CD14-positive monocyte (primary cell): ENCODE measurements at regions not wholly inside any gene's neighbourhood (a gene's known extent, or its start where the extent isn't known, plus 50 kb on each side); places are given as distances from the start of the nearest gene placed in this dataset.
A peak's percentile ranks its signal among the peaks of the same experiment; 100 is the strongest.

Source experiments
- DNase-seq, 3 donors: peaks; one replicate each; pipeline ENCODE4 v3.0.0-alpha.2; 2011 to 2022
- H2AFZ ChIP-seq: 2 replicates; pipeline ENCODE4 v1.6.0; 2012; ENCODE audit warnings: mild to moderate bottlenecking, low read depth, low read length, inconsistent platforms; ENCODE audit not compliant: insufficient read depth, poor library complexity, severe bottlenecking
- H3K27ac ChIP-seq, 2 donors: 1 replicate in 1 of 2; 2 replicates in 1 of 2; pipeline ENCODE4 v1.5.1; 2012 to 2013; ENCODE audit warnings: low read length in 2 of 2, control low read depth in 1 of 2, inconsistent platforms in 1 of 2, low read depth in 1 of 2, mild to moderate bottlenecking in 1 of 2
- H3K27me3 ChIP-seq, 2 donors: one replicate each; pipeline versions ENCODE4 v1.6.0 to v1.6.1; 2011 to 2013; ENCODE audit warnings: low read length in 2 of 2; ENCODE audit not compliant: control insufficient read depth in 2 of 2, insufficient read depth in 2 of 2
- H3K36me3 ChIP-seq, 2 donors: replicated peaks in 1 of 2; 1 replicate in 1 of 2; 2 replicates in 1 of 2; pipeline versions ENCODE4 v1.5.1 to v1.6.1; 2012 to 2013; ENCODE audit warnings: low read length in 2 of 2, control low read depth in 1 of 2, inconsistent platforms in 1 of 2, mild to moderate bottlenecking in 1 of 2; ENCODE audit not compliant: insufficient read depth in 2 of 2, control insufficient read depth in 1 of 2
- H3K4me1 ChIP-seq, 2 donors: 1 replicate in 1 of 2; 2 replicates in 1 of 2; pipeline versions ENCODE4 v1.5.1 to v1.6.1; 2012 to 2013; ENCODE audit warnings: low read length in 2 of 2, control low read depth in 1 of 2, inconsistent platforms in 1 of 2, mild to moderate bottlenecking in 1 of 2, moderate library complexity in 1 of 2; ENCODE audit not compliant: insufficient read depth in 2 of 2, control insufficient read depth in 1 of 2
- H3K4me2 ChIP-seq: replicated peaks from 2 replicates; pipeline ENCODE3; 2012; ENCODE audit warnings: low read length, moderate library complexity, mild to moderate bottlenecking; ENCODE audit not compliant: poor library complexity, severe bottlenecking; ENCODE audit errors: extremely low read depth
- H3K4me3 ChIP-seq, 3 experiments: fragments of 200-600 bp in 1 of 3; sonication (generic) in 1 of 3; replicated peaks in 1 of 3; 1 replicate in 2 of 3; 2 replicates in 1 of 3; pipeline ENCODE4 v1.5.1; 2011 to 2013; ENCODE audit warnings: low read length in 3 of 3, mild to moderate bottlenecking in 3 of 3, control low read depth in 2 of 3, low read depth in 2 of 3, inconsistent platforms in 1 of 3, moderate library complexity in 1 of 3
- H3K79me2 ChIP-seq: 2 replicates; pipeline ENCODE4 v1.6.0; 2012; ENCODE audit warnings: mild to moderate bottlenecking, control low read depth, inconsistent platforms, low read length, moderate library complexity; ENCODE audit not compliant: insufficient read depth
- H3K9ac ChIP-seq: 2 replicates; pipeline ENCODE4 v1.6.0; 2017; ENCODE audit warnings: low read length, mild to moderate bottlenecking; ENCODE audit not compliant: insufficient read depth, poor library complexity, severe bottlenecking
- H3K9me3 ChIP-seq, 2 donors: replicated peaks in 1 of 2; 1 replicate in 1 of 2; 2 replicates in 1 of 2; pipeline versions ENCODE4 v1.5.1 to v1.6.1; 2012 to 2013; ENCODE audit warnings: low read length in 2 of 2, control low read depth in 1 of 2; ENCODE audit not compliant: control insufficient read depth in 1 of 2, insufficient read depth in 1 of 2
- H4K20me1 ChIP-seq: 2 replicates; pipeline ENCODE4 v1.6.0; 2012; ENCODE audit warnings: mild to moderate bottlenecking, low read length, control low read depth, moderate library complexity; ENCODE audit not compliant: insufficient read depth
- H3K27ac Mint-ChIP-seq, 7 donors: one replicate each; pipeline ENCODE4 v1.8.0; 2020; ENCODE audit warnings: mild to moderate bottlenecking in 7 of 7, mixed read lengths in 7 of 7, moderate library complexity in 6 of 7, inconsistent platforms in 2 of 7
- H3K27me3 Mint-ChIP-seq, 3 donors: one replicate each; pipeline ENCODE4 v1.8.0; 2021 to 2022; ENCODE audit warnings: low read depth in 3 of 3, mild to moderate bottlenecking in 3 of 3, mixed read lengths in 3 of 3, moderate library complexity in 3 of 3, inconsistent platforms in 1 of 3
- H3K36me3 Mint-ChIP-seq, 2 donors: one replicate each; pipeline ENCODE4 v1.8.0; 2020; ENCODE audit warnings: mixed read lengths in 2 of 2, inconsistent platforms in 1 of 2, mild to moderate bottlenecking in 1 of 2
- H3K4me1 Mint-ChIP-seq: one replicate; pipeline ENCODE4 v1.8.0; 2020; ENCODE audit warnings: mild to moderate bottlenecking, mixed read lengths
- H3K4me3 Mint-ChIP-seq, 2 donors: one replicate each; pipeline ENCODE4 v1.8.0; 2020; ENCODE audit warnings: mild to moderate bottlenecking in 2 of 2, mixed read lengths in 2 of 2, moderate library complexity in 1 of 2
- H3K9me3 Mint-ChIP-seq, 7 donors: one replicate each; pipeline ENCODE4 v1.8.0; 2020 to 2022; ENCODE audit warnings: mixed read lengths in 7 of 7, mild to moderate bottlenecking in 6 of 7, moderate library complexity in 6 of 7, inconsistent platforms in 2 of 7
- CTCF ChIP-seq: fragments of 200-600 bp; IDR thresholded peaks from one replicate; pipeline ENCODE4 v1.8.0; 2022; ENCODE audit warnings: antibody characterized with exemption, mild to moderate bottlenecking
- WGBS: methylation state at CpG from one replicate; pipeline ENCODE4 v1.1.5; 2013; ENCODE audit warnings: missing lambda C conversion rate; ENCODE audit not compliant: insufficient coverage; 5-methylcytosine and 5-hydroxymethylcytosine counted together
- intact Hi-C, 2 donors: fragments of 100-400 bp; cut with micrococcal nuclease; formaldehyde crosslinking; loops; one replicate each; pipeline versions ENCODE4 v1.15.0 to v1.15.1; 2023

- no peak overlapping the region for H2AFZ ChIP-seq
- no peaks in the 10 kb centered on the region for H3K27me3 ChIP-seq
- DNase-seq: no peak
- TF ChIP-seq CTCF: no peak
- no peak overlapping the region for H3K4me3 ChIP-seq
- H3K4me3 Mint-ChIP-seq: no peak overlapping the region
- peaks cover 0 to 5% (median 1%) of the 10 kb centered on the region in 7 donors for H3K9me3 Mint-ChIP-seq
- H3K27ac Mint-ChIP-seq: peak overlapping the region in 1 of 7 donors; percentile 62
- intact Hi-C loops: loop anchor here in 1 of 2 donors (5.0 kb wide), 1 partner anchor 33 kb away; no protein-coding TSS in a partner anchor
- no peaks in the 10 kb centered on the region for H4K20me1 ChIP-seq
- H3K36me3 ChIP-seq: no peaks in the 10 kb centered on the region
- no peak overlapping the region for H3K9ac ChIP-seq
- H3K79me2 ChIP-seq: no peaks in the 10 kb centered on the region
- no CpG with 5 or more reads among the region's 1 CpG for WGBS
- H3K4me1 Mint-ChIP-seq: peaks cover 39% of the 10 kb centered on the region
- no peak overlapping the region for H3K27ac ChIP-seq
- H3K4me1 ChIP-seq: peaks cover 30% of the 10 kb centered on the region in 2 donors
- peaks cover 3 to 5% (median 3%) of the 10 kb centered on the region in 3 donors for H3K27me3 Mint-ChIP-seq
- peaks cover 2 to 3% of the 10 kb centered on the region in 2 donors for H3K36me3 Mint-ChIP-seq
- peaks cover 0 to under 1% of the 10 kb centered on the region in 2 donors for H3K9me3 ChIP-seq
- no peak overlapping the region for H3K4me2 ChIP-seq
Measured at GRCh38 chr3:194045289-194045688, 90.7 kb upstream of the HES1 start.

DNA sequence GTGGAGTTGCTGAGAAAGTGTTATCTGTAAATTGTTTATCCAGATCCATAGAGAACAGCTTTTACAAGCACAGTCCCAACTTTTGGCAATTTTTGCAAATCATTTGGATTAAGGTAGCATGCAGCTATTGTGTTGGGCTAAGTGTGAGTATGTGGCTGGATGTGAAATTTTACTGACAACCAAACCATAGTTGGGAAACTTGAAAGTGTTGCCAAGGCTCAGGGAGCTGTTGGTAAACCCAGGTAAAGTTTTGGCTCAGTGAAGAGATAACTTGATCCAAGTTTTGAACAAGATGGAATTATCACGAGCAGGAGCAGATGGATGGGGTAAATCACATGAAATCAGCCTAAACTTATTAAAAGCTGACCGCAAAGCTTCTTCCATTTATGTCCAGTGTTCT, 90.0 kb upstream of the HES1 start:
- no peaks in the 10 kb centered on the region for H4K20me1 ChIP-seq
- Mint-ChIP-seq H3K27me3 (peaks cover 3 to 6% (median 5%) of the 10 kb centered on the region in 3 donors), H3K4me1 (peaks cover 33% of the 10 kb centered on the region), H3K4me3 (no peak overlapping the region), H3K36me3 (peaks cover 6 to 7% of the 10 kb centered on the region in 2 donors), H3K27ac (peak overlapping the region in 2 of 7 donors; percentile 18 to 86), H3K9me3 (peaks cover 2 to 10% (median 8%) of the 10 kb centered on the region in 7 donors)
- no peak overlapping the region for H3K27ac ChIP-seq
- no peak overlapping the region for H3K4me2 ChIP-seq
- WGBS: 100% methylated on average over 1 of the region's 2 CpGs
- peaks cover 25 to 26% of the 10 kb centered on the region in 2 donors for H3K4me1 ChIP-seq
- H2AFZ ChIP-seq: no peak overlapping the region
- H3K9me3 ChIP-seq: peaks cover 4 to 5% of the 10 kb centered on the region in 2 donors
- no peak for DNase-seq
- no peaks in the 10 kb centered on the region for H3K79me2 ChIP-seq
- H3K36me3 ChIP-seq: no peaks in the 10 kb centered on the region
- H3K4me3 ChIP-seq: no peak overlapping the region
- TF ChIP-seq CTCF: no peak
- no peaks in the 10 kb centered on the region for H3K27me3 ChIP-seq
- intact Hi-C loops: loop anchor here in 1 of 2 donors (5.0 kb wide), 1 partner anchor 34 kb away; no protein-coding TSS in a partner anchor
- no peak overlapping the region for H3K9ac ChIP-seq
